Ovary (tissue), 3 donors: ENCODE measurements at regions not wholly inside any gene's neighbourhood (a gene's known extent, or its start where the extent isn't known, plus 50 kb on each side); places are given as distances from the start of the nearest gene placed in this dataset.

Source experiments
- EP300 ChIP-seq: sonication (generic); formaldehyde crosslinking; IDR thresholded peaks from one replicate; pipeline ENCODE4 v1.6.1; 2017; ENCODE audit warnings: antibody characterized with exemption
- TF ChIP-seq, protein P1 (sequence below), 3 donors: fragments of 450-650 bp in 2 of 3; fragments of 200-600 bp in 1 of 3; IDR thresholded peaks; one replicate each; pipeline versions ENCODE4 v1.5.1 to v1.8.0; 2016 to 2022; ENCODE audit warnings: antibody characterized with exemption in 3 of 3, mild to moderate bottlenecking in 1 of 3
- donor health status: DM: no; HTN: no; CAD: no.

DNA sequence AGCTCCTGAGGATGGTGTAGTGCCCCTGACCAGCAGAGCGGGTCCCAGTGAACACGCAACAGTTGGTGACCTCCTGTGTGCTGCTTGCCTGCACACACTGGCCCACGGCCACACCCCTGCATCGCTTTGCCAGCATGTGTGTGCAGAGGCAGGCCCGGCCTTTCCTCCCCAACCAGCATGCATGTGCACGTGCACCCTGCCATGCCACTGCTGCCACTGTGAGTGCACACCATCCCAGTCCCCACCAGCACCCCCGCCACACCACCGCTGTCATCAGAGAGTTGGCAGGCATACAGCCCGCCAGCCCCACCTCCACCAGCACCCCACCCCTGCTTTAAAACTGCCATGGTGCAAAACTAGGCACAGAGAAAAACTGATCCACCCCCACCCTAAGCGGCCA is 197.4 kb upstream of the SRD5A2 start:
- TF ChIP-seq, protein P1, sequence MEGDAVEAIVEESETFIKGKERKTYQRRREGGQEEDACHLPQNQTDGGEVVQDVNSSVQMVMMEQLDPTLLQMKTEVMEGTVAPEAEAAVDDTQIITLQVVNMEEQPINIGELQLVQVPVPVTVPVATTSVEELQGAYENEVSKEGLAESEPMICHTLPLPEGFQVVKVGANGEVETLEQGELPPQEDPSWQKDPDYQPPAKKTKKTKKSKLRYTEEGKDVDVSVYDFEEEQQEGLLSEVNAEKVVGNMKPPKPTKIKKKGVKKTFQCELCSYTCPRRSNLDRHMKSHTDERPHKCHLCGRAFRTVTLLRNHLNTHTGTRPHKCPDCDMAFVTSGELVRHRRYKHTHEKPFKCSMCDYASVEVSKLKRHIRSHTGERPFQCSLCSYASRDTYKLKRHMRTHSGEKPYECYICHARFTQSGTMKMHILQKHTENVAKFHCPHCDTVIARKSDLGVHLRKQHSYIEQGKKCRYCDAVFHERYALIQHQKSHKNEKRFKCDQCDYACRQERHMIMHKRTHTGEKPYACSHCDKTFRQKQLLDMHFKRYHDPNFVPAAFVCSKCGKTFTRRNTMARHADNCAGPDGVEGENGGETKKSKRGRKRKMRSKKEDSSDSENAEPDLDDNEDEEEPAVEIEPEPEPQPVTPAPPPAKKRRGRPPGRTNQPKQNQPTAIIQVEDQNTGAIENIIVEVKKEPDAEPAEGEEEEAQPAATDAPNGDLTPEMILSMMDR (IDR thresholded peaks at IDR 0.05), result no peak
- TF ChIP-seq EP300, result no peak
